OCI-LY1 (cell line): ENCODE measurements at regions not wholly inside any gene's neighbourhood (a gene's known extent, or its start where the extent isn't known, plus 50 kb on each side); places are given as distances from the start of the nearest gene placed in this dataset.

Experiments
- EZH2 ChIP-seq: fragments of 200-600 bp; sonication (generic), shearing (Covaris generic); IDR thresholded peaks from 2 replicates; pipeline ENCODE4 v1.8.0; 2017; ENCODE audit warnings: borderline replicate concordance, mixed run types, mild to moderate bottlenecking, antibody characterized with exemption, low read length, moderate library complexity, mixed read lengths
- TF ChIP-seq, protein P1 (sequence below): fragments of 200-600 bp; sonication (generic), shearing (Covaris generic); IDR thresholded peaks from 2 replicates; pipeline ENCODE4 v1.5.1; 2017; ENCODE audit warnings: mild to moderate bottlenecking, antibody characterized with exemption, low read length, moderate library complexity, mixed read lengths

DNA sequence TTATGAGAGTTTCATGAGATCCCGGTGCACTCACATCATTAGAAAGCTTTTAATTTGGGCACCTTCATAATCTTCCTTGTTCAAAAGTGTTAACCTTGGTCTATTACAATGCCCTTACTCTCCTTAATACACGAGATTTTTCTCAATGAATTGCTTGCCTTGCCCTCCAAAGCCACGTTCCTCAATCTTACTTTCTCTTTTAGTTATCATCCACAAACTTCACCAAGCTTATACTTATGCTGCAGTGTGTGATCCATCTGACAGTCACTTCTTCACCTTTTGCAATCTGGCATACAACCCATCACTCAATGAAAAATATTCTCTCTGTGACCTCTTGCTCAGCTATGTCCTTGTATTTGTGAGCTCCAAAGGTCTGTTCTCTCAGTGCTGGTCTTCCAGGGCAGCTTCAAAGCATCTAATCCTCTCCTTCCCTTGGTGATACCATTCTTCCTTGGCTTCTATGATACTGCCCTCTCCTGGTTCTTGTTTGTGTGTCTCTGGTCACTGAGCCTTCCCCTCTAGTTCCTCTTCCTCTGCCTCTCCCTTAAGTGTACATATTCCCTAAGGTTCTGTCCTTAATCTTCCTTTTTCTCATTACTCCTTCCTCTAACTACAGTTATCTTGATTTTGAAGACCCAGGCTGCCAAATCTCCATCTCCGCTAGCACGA, 202.2 kb upstream of the STARD13 start:
- no peak for TF ChIP-seq EZH2
- TF ChIP-seq, protein P1, sequence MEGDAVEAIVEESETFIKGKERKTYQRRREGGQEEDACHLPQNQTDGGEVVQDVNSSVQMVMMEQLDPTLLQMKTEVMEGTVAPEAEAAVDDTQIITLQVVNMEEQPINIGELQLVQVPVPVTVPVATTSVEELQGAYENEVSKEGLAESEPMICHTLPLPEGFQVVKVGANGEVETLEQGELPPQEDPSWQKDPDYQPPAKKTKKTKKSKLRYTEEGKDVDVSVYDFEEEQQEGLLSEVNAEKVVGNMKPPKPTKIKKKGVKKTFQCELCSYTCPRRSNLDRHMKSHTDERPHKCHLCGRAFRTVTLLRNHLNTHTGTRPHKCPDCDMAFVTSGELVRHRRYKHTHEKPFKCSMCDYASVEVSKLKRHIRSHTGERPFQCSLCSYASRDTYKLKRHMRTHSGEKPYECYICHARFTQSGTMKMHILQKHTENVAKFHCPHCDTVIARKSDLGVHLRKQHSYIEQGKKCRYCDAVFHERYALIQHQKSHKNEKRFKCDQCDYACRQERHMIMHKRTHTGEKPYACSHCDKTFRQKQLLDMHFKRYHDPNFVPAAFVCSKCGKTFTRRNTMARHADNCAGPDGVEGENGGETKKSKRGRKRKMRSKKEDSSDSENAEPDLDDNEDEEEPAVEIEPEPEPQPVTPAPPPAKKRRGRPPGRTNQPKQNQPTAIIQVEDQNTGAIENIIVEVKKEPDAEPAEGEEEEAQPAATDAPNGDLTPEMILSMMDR: peak; percentile 31; the same call in 1 of the 2 replicates
